Hepatocyte (in vitro differentiated cells): ENCODE measurements at regions not wholly inside any gene's neighbourhood (a gene's known extent, or its start where the extent isn't known, plus 50 kb on each side); places are given as distances from the start of the nearest gene placed in this dataset.

ENCODE experiments used
- EZH2 ChIP-seq: fragments of 200-600 bp; sonication (generic); IDR thresholded peaks from 2 replicates; pipeline ENCODE4 v1.6.1; 2016; ENCODE audit warnings: antibody characterized with exemption, mild to moderate bottlenecking, borderline replicate concordance
- TF ChIP-seq, protein P1 (sequence below): fragments of 200-600 bp; sonication (generic); IDR thresholded peaks from 2 replicates; pipeline ENCODE4 v1.5.1; 2016; ENCODE audit warnings: antibody characterized with exemption, mild to moderate bottlenecking; ENCODE audit not compliant: poor library complexity

- TF ChIP-seq, protein P1, sequence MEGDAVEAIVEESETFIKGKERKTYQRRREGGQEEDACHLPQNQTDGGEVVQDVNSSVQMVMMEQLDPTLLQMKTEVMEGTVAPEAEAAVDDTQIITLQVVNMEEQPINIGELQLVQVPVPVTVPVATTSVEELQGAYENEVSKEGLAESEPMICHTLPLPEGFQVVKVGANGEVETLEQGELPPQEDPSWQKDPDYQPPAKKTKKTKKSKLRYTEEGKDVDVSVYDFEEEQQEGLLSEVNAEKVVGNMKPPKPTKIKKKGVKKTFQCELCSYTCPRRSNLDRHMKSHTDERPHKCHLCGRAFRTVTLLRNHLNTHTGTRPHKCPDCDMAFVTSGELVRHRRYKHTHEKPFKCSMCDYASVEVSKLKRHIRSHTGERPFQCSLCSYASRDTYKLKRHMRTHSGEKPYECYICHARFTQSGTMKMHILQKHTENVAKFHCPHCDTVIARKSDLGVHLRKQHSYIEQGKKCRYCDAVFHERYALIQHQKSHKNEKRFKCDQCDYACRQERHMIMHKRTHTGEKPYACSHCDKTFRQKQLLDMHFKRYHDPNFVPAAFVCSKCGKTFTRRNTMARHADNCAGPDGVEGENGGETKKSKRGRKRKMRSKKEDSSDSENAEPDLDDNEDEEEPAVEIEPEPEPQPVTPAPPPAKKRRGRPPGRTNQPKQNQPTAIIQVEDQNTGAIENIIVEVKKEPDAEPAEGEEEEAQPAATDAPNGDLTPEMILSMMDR: no peak
- no peak for TF ChIP-seq EZH2
Observed at GRCh38 chrX:87105131-87105530, 412.5 kb upstream of the KLHL4 start.
